COLO829 (cell line): ENCODE measurements at regions not wholly inside any gene's neighbourhood (a gene's known extent, or its start where the extent isn't known, plus 50 kb on each side); places are given as distances from the start of the nearest gene placed in this dataset.
"Not testable (repeated sequence)": the region's sequence is repeated elsewhere in the genome, so short reads cannot be mapped to it uniquely, and the experiment has no call there.

Source experiments
- DNase-seq: peaks from one replicate; pipeline ENCODE4 v3.0.0; 2012; ENCODE audit warnings: low spot score

GRCh38 chr6:82118150-82118562 lies 129.4 kb downstream of the IBTK start:
- no peak for DNase-seq

DNA sequence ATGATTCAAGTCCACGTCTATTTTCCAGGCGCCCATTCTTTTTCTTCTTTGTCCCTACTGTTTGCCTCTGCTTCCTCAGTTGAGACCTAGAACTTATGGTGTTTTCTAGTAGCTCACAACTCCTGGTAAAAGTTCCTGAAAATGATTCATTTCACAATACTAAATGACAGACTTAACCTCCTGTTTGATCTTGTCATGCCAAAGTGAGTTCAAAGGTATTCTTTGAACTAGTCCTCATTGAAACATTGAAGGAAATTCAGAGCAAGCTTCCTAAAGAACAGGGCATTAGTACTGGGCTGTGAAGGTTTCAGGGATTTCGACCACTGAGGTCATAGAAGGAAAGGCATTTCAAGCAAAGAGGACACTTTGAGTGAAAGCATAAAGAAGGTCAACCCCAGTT lies 132.8 kb downstream of the IBTK start:
- DNase-seq: no peak

- DNase-seq: no peak
Observed at GRCh38 chr6:82113231-82113630, 134.3 kb downstream of the IBTK start.

DNA sequence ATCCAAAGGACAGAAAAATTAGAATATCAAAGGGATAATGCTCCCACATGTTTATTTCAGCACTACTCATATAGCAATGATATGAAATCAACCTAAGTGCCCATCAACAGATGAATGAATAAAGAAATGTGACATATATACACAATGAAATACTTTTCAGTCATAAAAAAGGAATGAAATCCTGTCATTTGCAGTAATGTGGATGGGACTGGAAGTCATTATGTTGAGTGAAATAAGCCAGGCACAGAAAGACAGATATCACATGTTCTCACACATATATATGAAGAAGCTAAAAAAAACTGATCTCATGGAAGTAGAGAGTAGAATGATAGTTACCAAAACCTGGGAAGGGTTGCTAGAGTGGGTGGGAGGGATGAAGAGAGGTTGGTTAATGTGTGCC lies 135.7 kb downstream of the IBTK start:
- DNase-seq: no peak

GRCh38 chr6:82111114-82111513 lies 136.4 kb downstream of the IBTK start:
- DNase-seq: no peak

- not testable (repeated sequence) for DNase-seq
Observed at GRCh38 chr6:82103171-82103570, 144.4 kb downstream of the IBTK start.

DNA sequence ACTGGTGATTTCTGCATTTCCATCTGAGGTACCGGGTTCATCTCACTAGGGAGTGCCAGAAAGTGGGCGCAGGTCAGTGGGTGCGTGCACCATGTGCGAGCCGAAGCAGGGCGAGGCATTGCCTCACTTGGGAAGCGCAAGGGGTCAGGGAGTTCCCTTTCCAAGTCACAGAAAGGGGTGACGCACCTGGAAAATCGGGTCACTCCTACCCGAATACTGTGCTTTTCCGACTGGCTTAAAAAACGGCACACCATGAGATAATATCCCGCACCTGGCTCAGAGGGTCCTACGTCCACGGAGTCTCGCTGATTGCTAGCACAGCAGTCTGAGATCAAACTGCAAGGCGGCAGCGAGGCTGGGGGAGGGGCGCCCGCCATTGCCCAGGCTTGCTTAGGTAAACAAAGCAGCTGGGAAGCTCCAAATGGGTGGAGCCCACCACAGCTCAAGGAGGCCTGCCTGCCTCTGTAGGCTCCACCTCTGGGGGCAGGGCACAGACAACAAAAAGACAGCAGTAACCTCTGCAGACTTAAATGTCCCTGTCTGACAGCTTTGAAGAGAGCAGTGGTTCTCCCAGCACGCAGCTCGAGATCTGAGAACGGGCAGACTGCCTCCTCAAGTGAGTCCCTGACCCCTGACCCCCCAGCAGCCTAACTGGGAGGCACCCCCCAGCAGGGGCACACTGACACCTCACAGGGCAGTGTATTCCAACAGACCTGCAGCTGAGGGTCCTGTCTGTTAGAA lies 146.0 kb downstream of the IBTK start:
- DNase-seq: not testable (repeated sequence)

DNA sequence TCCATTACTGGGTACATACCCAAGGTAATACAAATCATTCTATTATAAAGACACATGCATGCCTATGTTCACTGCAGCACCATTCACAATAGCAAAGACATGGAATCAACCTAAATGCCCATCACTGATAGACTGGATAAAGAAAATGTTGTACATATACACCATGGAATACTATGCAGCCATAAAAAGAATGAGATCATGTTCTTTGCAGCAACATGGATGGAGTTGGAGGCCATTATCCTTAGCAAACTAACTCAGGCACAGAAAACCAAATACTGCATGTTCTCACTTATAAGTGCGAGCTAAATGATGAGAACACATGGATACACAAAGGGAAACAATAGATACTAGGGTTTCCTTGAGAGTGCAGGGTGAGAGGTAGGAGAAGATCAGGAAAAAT lies 146.8 kb downstream of the IBTK start:
- DNase-seq: not testable (repeated sequence)

DNA sequence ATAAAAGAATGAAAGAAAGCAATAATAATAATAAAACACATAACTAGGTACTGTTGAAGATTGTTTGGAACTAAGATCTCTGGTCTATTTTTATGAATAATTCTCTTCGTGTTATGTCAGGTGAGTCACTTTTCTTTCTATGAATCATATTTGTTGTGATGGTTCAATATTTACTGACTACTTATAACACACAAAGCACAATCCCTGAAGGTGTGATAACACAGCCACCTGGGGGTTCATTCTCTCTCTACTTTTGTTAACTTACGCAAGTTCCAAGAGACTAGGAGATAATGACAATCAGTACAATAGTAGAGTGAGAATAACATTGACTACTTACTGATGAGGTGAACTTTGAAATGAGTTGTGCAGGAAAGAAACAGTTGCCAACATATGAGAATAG lies 149.9 kb downstream of the IBTK start:
- DNase-seq: no peak

DNA sequence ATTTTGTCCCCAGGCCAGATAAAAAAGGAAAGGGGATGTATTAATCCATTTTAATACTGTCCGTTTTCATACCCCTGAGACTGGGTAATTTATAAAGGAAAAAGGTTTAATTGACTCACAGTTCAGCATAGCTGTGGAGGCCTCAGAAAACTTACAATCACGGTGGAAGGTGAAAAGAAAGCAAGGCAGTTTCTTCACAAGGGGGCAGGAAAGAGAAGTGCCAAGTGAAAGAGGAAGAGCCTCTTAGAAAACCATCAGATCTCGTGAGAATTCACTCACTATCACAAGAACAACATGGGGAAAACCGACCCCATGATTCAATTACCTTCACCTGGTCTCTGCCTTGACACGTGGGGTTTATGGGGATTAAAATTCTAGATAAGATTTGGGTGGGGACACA lies 152.5 kb downstream of the IBTK start:
- DNase-seq: no peak

GRCh38 chr6:82094166-82094806 lies 153.3 kb downstream of the IBTK start:
- DNase-seq: no peak

DNA sequence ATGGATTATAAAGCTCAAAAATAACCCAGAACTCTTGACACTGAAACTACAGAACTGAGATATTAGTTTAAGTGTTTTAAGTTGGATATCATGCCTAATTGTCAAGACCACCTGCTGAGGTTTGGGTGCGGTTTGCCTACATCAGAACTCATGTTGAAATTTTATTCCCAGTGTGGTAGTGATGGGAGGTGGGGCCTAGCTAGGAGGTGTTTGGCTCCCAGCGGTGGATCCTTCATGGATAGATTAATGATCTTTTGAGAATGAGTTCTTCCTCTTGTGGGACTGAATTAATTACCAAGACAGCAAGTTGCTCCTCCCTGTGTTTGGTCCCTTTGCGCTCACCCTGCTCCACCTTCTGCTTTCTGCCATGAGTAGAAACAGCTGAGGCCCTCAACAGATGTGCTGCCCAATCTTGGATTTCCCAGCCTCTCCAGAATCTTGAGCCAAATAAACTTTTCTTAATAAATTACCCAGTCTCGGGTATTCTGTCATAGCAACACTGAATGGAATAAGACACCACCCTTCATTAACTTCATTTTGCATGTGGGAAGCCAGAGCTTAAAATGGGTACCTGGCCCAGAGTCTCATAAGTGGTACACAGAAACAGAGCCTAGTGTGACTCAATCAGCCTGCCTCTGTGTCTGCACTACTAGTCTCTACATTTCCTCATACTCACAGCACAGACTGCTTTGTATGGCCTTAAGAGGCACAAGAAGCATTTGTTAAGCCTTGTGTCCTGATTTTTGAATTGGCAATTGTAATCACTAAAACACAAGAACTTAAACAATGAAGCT lies 158.4 kb downstream of the IBTK start:
- peak; percentile 48 for DNase-seq

- DNase-seq: no peak
Observed at GRCh38 chr6:82086944-82087343, 160.6 kb downstream of the IBTK start.

DNA sequence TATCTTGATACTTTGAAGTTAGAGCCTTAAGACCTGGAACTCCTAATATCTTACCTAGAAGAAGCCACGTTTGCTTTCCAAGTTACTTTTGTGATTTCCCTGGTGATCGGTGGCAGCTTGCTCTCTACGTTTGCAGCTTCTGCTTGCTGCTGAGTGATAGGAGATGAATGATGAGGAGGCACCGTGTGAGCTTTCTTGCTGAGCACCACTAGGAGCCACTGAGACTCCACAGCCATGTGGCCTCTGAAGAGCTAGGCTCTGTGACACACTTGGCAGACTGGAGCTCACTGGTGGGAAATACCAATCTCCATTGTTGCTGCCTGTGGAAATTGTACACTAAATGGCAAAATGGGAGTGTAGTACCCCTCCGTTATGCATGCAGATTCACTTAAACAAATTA lies 161.8 kb downstream of the IBTK start:
- no peak for DNase-seq

DNA sequence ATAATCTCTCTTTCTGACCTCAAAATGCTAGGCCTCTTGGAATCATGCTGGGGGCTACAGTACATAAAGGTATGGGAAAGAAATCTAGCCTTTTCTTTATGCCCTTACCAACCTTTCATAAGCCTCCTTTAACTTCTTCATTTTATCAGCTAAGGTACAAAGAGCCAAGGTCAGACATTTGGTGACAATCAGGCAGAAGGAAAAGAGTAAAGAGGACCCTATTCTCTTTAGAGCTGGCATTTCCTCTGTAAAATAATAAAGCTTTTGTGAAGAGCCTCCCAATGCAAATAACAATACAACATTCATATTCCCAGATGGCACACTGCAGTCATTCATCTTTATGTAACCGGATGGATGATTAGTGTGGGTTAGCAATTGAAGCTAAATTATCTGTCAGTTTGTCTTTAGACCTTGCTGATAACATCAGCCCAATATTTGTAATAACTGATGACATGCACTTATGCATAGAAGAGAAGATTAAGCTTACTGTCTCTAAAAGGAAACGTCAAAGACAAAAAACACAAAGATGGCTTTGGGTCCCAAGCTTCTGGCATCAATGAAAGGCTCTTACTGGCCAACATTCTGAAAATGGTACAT lies 163.1 kb downstream of the IBTK start:
- peak; percentile 85 for DNase-seq

DNA sequence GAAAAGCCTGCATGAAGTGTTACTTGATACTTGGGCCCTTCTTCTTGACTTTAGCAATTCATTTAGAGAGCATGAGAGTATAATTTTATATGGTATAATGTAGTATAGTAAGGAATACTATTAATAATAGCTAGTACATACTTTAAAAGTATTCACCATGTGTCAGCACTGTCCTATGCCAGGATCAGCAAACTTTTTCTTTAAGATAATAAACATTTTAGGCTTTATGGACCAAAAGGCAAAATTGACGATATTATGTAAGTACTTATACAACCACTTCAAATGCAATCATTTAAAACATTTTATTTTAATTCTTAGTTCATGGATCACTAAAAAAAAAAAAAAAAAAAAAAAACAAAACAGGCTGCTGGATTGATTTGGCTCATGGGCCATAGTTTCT lies 163.9 kb downstream of the IBTK start:
- DNase-seq: no peak

GRCh38 chr6:82080767-82081166 lies 166.8 kb downstream of the IBTK start:
- DNase-seq: no peak

GRCh38 chr6:82078286-82078908 lies 169.1 kb downstream of the IBTK start:
- no peak for DNase-seq

GRCh38 chr6:82076916-82077315 lies 170.6 kb downstream of the IBTK start:
- DNase-seq: peak; percentile 28

GRCh38 chr6:82074556-82074955 lies 173.0 kb downstream of the IBTK start:
- no peak for DNase-seq

DNA sequence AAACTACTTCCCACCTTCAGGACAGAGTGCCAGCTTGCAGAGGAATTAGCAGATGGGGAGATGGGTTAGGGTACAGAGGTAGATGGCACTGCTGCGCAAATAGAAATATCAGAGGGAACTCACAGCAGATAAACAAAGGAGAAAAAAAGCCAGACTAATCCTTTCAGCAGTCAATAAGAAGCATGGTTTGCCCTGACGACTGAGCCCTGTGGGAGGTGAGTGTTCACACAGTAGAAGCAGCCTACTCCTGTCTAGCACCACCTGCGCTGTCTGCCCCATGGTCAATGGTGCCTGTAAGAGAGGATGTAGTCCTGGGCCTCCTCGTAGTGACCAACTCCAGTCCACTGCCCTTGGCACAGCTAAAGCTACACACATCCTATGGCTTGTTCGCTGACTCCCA lies 174.1 kb downstream of the IBTK start:
- no peak for DNase-seq

DNA sequence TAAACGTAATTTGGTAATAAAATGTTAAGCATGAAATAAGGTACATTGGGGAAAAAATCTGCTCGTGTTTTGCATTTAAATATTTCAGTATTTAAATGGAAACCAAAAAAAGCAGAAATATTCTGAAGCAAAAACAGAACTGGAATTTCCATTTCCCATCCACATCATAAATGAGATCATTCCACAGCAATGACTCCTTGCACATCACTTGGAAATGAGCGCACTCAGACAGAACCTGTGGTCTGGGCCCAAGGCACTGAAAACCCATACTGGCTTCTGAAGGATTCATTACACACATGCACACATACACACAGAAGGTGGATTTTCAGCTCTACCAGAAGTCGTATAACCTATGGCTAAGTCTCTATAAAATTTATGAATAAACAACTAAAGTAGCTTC lies 174.8 kb downstream of the IBTK start:
- DNase-seq: no peak
